HEK293 (cell line): ENCODE measurements at regions not wholly inside any gene's neighbourhood (a gene's known extent, or its start where the extent isn't known, plus 50 kb on each side); places are given as distances from the start of the nearest gene placed in this dataset.

Source experiments
- CTCF ChIP-seq: fragments of 450-650 bp; formaldehyde crosslinking; IDR thresholded peaks from 2 replicates; pipeline ENCODE4 v1.5.1; 2016; ENCODE audit warnings: missing biosample characterization, missing genetic modification characterization
- ELK4 ChIP-seq: IDR thresholded peaks from 2 replicates; pipeline ENCODE4 v1.6.1; 2011; ENCODE audit warnings: mild to moderate bottlenecking, low read depth, low read length, borderline replicate concordance
- PBX3 ChIP-seq: sonication (generic); formaldehyde crosslinking; IDR thresholded peaks from 2 replicates; pipeline ENCODE4 v1.8.1; 2022; ENCODE audit warnings: mild to moderate bottlenecking, moderate library complexity, missing genetic modification reagents
- ZEB2 ChIP-seq: fragments of 450-650 bp; formaldehyde crosslinking; IDR thresholded peaks from 2 replicates; pipeline ENCODE4 v1.5.1; 2016; ENCODE audit warnings: missing biosample characterization, missing genetic modification characterization
- ZNF211 ChIP-seq: fragments of 450-650 bp; formaldehyde crosslinking; IDR thresholded peaks from 2 replicates; pipeline ENCODE4 v1.5.1; 2016; ENCODE audit warnings: low read depth, missing biosample characterization, missing genetic modification characterization
- ZNF266 ChIP-seq: fragments of 450-650 bp; formaldehyde crosslinking; IDR thresholded peaks from 2 replicates; pipeline ENCODE4 v1.5.1; 2016; ENCODE audit warnings: missing biosample characterization, missing genetic modification characterization, low read depth
- ZNF623 ChIP-seq: fragments of 450-650 bp; formaldehyde crosslinking; IDR thresholded peaks from 2 replicates; pipeline ENCODE4 v1.5.1; 2016; ENCODE audit warnings: missing biosample characterization, missing genetic modification characterization

- TF ChIP-seq CTCF (tag by site-specific recombination) (no peak), PBX3 (no peak), ZEB2 (no peak), ZNF623 (tag by site-specific recombination) (no peak), ZNF266 (tag by site-specific recombination) (no peak), ZNF211 (tag by site-specific recombination) (no peak), ELK4 (no peak)
Observed at GRCh38 chr12:67484791-67485480, 163.6 kb upstream of the DYRK2 start.
